ENCODE measurements at regions not wholly inside any gene's neighbourhood (a gene's known extent, or its start where the extent isn't known, plus 50 kb on each side); places are given as distances from the start of the nearest gene placed in this dataset.

GRCh38 chr5:152606776-152607364, 201.8 kb upstream of the NMUR2 start:
- TF ChIP-seq, protein P1, sequence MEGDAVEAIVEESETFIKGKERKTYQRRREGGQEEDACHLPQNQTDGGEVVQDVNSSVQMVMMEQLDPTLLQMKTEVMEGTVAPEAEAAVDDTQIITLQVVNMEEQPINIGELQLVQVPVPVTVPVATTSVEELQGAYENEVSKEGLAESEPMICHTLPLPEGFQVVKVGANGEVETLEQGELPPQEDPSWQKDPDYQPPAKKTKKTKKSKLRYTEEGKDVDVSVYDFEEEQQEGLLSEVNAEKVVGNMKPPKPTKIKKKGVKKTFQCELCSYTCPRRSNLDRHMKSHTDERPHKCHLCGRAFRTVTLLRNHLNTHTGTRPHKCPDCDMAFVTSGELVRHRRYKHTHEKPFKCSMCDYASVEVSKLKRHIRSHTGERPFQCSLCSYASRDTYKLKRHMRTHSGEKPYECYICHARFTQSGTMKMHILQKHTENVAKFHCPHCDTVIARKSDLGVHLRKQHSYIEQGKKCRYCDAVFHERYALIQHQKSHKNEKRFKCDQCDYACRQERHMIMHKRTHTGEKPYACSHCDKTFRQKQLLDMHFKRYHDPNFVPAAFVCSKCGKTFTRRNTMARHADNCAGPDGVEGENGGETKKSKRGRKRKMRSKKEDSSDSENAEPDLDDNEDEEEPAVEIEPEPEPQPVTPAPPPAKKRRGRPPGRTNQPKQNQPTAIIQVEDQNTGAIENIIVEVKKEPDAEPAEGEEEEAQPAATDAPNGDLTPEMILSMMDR (IDR thresholded peaks at IDR 0.05): no peak
- TF ChIP-seq POLR2A (IDR thresholded peaks at IDR 0.05): no peak
- intact Hi-C loops (cut with DNase I): no loop called here
- Histone ChIP-seq H3K27ac (no peak overlapping the region), H3K4me3 (no peak overlapping the region), H3K27me3 (no peaks in the 10 kb centered on the region), H3K36me3 (no peaks in the 10 kb centered on the region), H3K9me3 (no peaks in the 10 kb centered on the region), H3K4me1 (no peaks in the 10 kb centered on the region)
- DNase-seq: no peak
- 71 to 82% methylated on average over 1 of the region's 1 CpG for WGBS, 2 donors

- TF ChIP-seq, protein P1 (IDR thresholded peaks at IDR 0.05): no peak
- TF ChIP-seq POLR2A (IDR thresholded peaks at IDR 0.05): no peak
- intact Hi-C loops (cut with DNase I): no loop called here
- no peak for DNase-seq
- H3K9me3 ChIP-seq: no peaks in the 10 kb centered on the region
- no peak overlapping the region for H3K27ac ChIP-seq
- no peaks in the 10 kb centered on the region for H3K36me3 ChIP-seq
- 39 to 53% methylated on average over 3 of the region's 3 CpGs for WGBS, 2 donors
- no peaks in the 10 kb centered on the region for H3K4me1 ChIP-seq
- H3K4me3 ChIP-seq: no peak overlapping the region
- H3K27me3 ChIP-seq: no peaks in the 10 kb centered on the region
Observed at GRCh38 chr5:152607401-152608160, 202.5 kb upstream of the NMUR2 start.

DNA sequence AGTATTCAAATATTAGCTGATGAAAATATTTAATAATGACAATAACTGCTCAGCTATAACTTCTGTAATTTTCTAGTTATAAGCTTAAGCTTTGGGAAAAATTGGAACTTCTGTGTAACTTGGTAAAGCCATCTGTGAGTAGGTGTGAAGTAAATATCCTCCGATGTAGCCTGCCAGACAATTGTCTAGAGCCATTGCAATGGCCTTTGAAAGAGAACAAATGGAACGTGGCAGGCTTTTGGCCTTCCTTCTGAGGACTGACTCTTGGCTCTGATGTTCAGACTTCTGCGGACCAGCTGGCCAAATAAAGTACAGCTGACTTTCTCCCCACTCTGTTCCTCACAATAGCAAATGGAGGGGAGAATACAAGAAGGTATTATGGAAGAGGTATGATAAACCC, 203.4 kb upstream of the NMUR2 start:
- WGBS, 2 donors: 33 to 46% methylated on average over 3 of the region's 3 CpGs
- no peak for TF ChIP-seq POLR2A (IDR thresholded peaks at IDR 0.05)
- TF ChIP-seq, protein P1 (IDR thresholded peaks at IDR 0.05): no peak
- H3K4me3 ChIP-seq: no peak overlapping the region
- no peak overlapping the region for H3K27ac ChIP-seq
- no peaks in the 10 kb centered on the region for H3K27me3 ChIP-seq
- no peak for DNase-seq
- intact Hi-C loops (cut with DNase I): no loop called here
- H3K4me1 ChIP-seq: no peaks in the 10 kb centered on the region
- H3K36me3 ChIP-seq: no peaks in the 10 kb centered on the region
- H3K9me3 ChIP-seq: no peaks in the 10 kb centered on the region

DNA sequence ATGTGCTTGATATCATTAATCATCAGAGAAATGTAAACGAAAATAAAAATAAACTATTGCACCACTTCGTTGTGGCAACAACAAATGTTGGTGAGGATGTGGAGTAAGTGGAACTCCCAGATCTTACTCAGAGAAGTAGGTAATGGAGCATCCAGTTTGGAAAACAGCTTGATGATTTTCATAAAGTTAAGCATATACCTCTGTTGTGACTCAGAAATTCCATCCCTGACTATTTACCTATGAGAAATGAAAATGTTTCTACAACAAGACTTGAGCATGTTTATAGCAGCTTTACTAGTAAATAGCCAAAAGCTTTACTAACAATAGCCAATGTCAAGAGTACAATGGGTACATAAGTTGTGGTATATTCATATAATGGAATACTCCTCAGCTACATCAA, 214.7 kb upstream of the NMUR2 start:
- no peaks in the 10 kb centered on the region for H3K36me3 ChIP-seq
- intact Hi-C loops (cut with DNase I): no loop called here
- no peaks in the 10 kb centered on the region for H3K9me3 ChIP-seq
- no peak overlapping the region for H3K4me3 ChIP-seq
- WGBS, 2 donors: 31 to 63% methylated on average over 2 of the region's 2 CpGs
- no peaks in the 10 kb centered on the region for H3K27me3 ChIP-seq
- no peak overlapping the region for H3K27ac ChIP-seq
- no peak for TF ChIP-seq POLR2A (IDR thresholded peaks at IDR 0.05)
- TF ChIP-seq, protein P1 (IDR thresholded peaks at IDR 0.05): no peak
- DNase-seq: no peak
- no peaks in the 10 kb centered on the region for H3K4me1 ChIP-seq

DNA sequence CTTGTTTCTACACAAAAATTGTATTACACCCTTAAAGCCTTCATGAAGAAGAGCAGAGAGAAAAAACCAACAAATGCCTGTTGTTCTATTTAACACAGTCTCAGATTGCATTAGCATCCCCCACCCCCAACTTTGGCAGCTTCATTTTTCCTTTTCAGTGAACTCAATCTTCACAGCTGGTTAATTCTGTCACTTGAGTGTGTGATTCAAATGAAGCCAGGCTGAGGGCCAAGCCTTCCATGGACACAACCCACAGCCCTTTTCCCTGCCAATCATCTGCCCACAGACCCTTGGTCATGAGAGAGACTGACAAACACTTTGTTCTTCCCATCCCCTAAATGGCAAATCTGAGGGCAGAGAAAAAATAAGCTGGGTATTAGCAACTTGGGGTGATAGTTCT, 217.5 kb upstream of the NMUR2 start:
- TF ChIP-seq, protein P1 (IDR thresholded peaks at IDR 0.05): no peak
- no peak for TF ChIP-seq POLR2A (IDR thresholded peaks at IDR 0.05)
- no peak for DNase-seq
- no peak overlapping the region for H3K4me3 ChIP-seq
- H3K27me3 ChIP-seq: no peaks in the 10 kb centered on the region
- intact Hi-C loops (cut with DNase I): no loop called here
- no peaks in the 10 kb centered on the region for H3K36me3 ChIP-seq
- H3K4me1 ChIP-seq: no peaks in the 10 kb centered on the region
- H3K27ac ChIP-seq: no peak overlapping the region
- no peaks in the 10 kb centered on the region for H3K9me3 ChIP-seq
